Endothelial cell of umbilical vein (primary cell): ENCODE measurements at regions not wholly inside any gene's neighbourhood (a gene's known extent, or its start where the extent isn't known, plus 50 kb on each side); places are given as distances from the start of the nearest gene placed in this dataset.

Experiments
- BruUV-seq: library from RNA; stranded (reverse); fragments of 400-500 nt; replicated peaks from 2 replicates; lab custom pipeline; 2021; lab: Mats Ljungman, UMichigan
- CTCF ChIA-PET: fragments of 300-600, 350-600 bp; sonication (Branson Sonifier 250); formaldehyde crosslinking; loops from one replicate; lab custom pipeline; 2021; ENCODE audit warnings: antibody characterized with exemption, inconsistent platforms; lab: Charles Lee
- POLR2A ChIA-PET: fragments of 300-600, 350-600 bp; sonication (Branson Sonifier 250); formaldehyde crosslinking; loops from one replicate; lab custom pipeline; 2021; ENCODE audit warnings: antibody characterized with exemption, inconsistent platforms; lab: Charles Lee
- DNase-seq: peaks from one replicate; pipeline ENCODE4 v3.0.0-alpha.2; 2011; ENCODE audit warnings: low read depth, low spot score
- FAIRE-seq: peaks from 2 replicates; lab custom pipeline; 2011; peaks lifted over from hg19 to GRCh38; lab: Jason Lieb, UNC
- H2AFZ ChIP-seq: 2 replicates; pipeline ENCODE4 v1.6.0; 2012; ENCODE audit warnings: low read depth, low read length, control low read depth, inconsistent platforms
- H3K27ac ChIP-seq: 2 replicates; pipeline ENCODE4 v1.5.1; 2011; ENCODE audit warnings: low read depth, mild to moderate bottlenecking, control low read depth, low read length, moderate library complexity; ENCODE audit not compliant: insufficient read depth
- H3K27me3 ChIP-seq, 2 experiments: 2 replicates each; pipeline versions ENCODE4 v1.6.0 to v1.6.1; 2011; ENCODE audit warnings: low read length in 2 of 2, mixed read lengths in 1 of 2; ENCODE audit not compliant: control insufficient read depth in 2 of 2, insufficient read depth in 2 of 2
- H3K36me3 ChIP-seq, 2 experiments: 2 replicates in 1 of 2; 3 replicates in 1 of 2; pipeline ENCODE4 v1.5.1; 2011; ENCODE audit warnings: low read length in 2 of 2, mild to moderate bottlenecking in 1 of 2, moderate library complexity in 1 of 2; ENCODE audit not compliant: control insufficient read depth in 2 of 2, insufficient read depth in 2 of 2; ENCODE audit errors: extremely low read depth in 1 of 2
- H3K4me1 ChIP-seq: 3 replicates; pipeline ENCODE4 v1.5.1; 2011; ENCODE audit warnings: mild to moderate bottlenecking, low read length; ENCODE audit not compliant: control insufficient read depth, insufficient read depth; ENCODE audit errors: extremely low read depth
- H3K4me2 ChIP-seq: 2 replicates; pipeline ENCODE4 v1.6.1; 2011; ENCODE audit warnings: low read length, control low read depth, mixed read lengths; ENCODE audit not compliant: insufficient read depth
- H3K4me3 ChIP-seq, 3 experiments: fragments of 200-600 bp in 1 of 3; sonication (generic), shearing (Covaris generic) in 1 of 3; replicated peaks in 1 of 3; 2 replicates each; pipeline ENCODE4 v1.5.1; 2011 to 2016; ENCODE audit warnings: control low read depth in 3 of 3, low read length in 3 of 3, mild to moderate bottlenecking in 2 of 3, inconsistent platforms in 1 of 3, low read depth in 1 of 3, moderate library complexity in 1 of 3; ENCODE audit not compliant: insufficient read depth in 1 of 3
- H3K79me2 ChIP-seq: 2 replicates; pipeline ENCODE4 v1.6.0; 2012; ENCODE audit warnings: low read length, inconsistent platforms; ENCODE audit not compliant: control insufficient read depth, insufficient read depth
- H3K9ac ChIP-seq: replicated peaks from 2 replicates; pipeline ENCODE3; 2011; ENCODE audit warnings: low read length, control low read depth; ENCODE audit not compliant: insufficient read depth; ENCODE audit errors: extremely low read depth
- H3K9me1 ChIP-seq: replicated peaks from 3 replicates; pipeline ENCODE4 v1.6.0; 2011; ENCODE audit warnings: mild to moderate bottlenecking, low read length; ENCODE audit not compliant: control insufficient read depth, insufficient read depth; ENCODE audit errors: extremely low read depth
- H3K9me3 ChIP-seq: replicated peaks from 2 replicates; pipeline ENCODE4 v1.5.1; 2012; ENCODE audit warnings: low read length, inconsistent platforms; ENCODE audit not compliant: control insufficient read depth, insufficient read depth
- H4K20me1 ChIP-seq: replicated peaks from 2 replicates; pipeline ENCODE3; 2011; ENCODE audit warnings: mild to moderate bottlenecking, low read length; ENCODE audit not compliant: control insufficient read depth, insufficient read depth; ENCODE audit errors: extremely low read depth
- EZH2 ChIP-seq: IDR thresholded peaks from 2 replicates; pipeline ENCODE4 v1.6.1; 2012; ENCODE audit warnings: borderline replicate concordance, low read depth, mild to moderate bottlenecking, moderate library complexity, low read length, inconsistent platforms; ENCODE audit not compliant: severe bottlenecking
- FOS ChIP-seq: IDR thresholded peaks from 2 replicates; pipeline ENCODE4 v1.6.1; 2011; ENCODE audit warnings: mild to moderate bottlenecking, low read length, moderate library complexity, borderline replicate concordance; ENCODE audit not compliant: insufficient read depth
- GATA2 ChIP-seq: IDR thresholded peaks from 2 replicates; pipeline ENCODE4 v1.7.0; 2011; ENCODE audit warnings: low read depth, mild to moderate bottlenecking, moderate library complexity, mixed read lengths, low read length; ENCODE audit not compliant: insufficient read length, insufficient read depth
- JUN ChIP-seq: IDR thresholded peaks from 2 replicates; pipeline ENCODE4 v1.6.1; 2011; ENCODE audit warnings: borderline replicate concordance, low read depth; ENCODE audit not compliant: insufficient read length, insufficient read depth
- MAX ChIP-seq: IDR thresholded peaks from 2 replicates; pipeline ENCODE4 v1.6.1; 2011; ENCODE audit not compliant: insufficient read depth, insufficient read length
- MYC ChIP-seq: IDR thresholded peaks from one replicate; pipeline ENCODE4 v1.6.1; 2011; ENCODE audit warnings: mild to moderate bottlenecking, low read depth, low read length
- POLR2A ChIP-seq: IDR thresholded peaks from 2 replicates; pipeline ENCODE4 v1.6.1; 2012; ENCODE audit warnings: low read depth, mild to moderate bottlenecking, control low read depth, low read length
- POLR2AphosphoS5 ChIP-seq: IDR thresholded peaks from 2 replicates; pipeline ENCODE4 v1.6.1; 2012; ENCODE audit warnings: low read depth, mild to moderate bottlenecking, control low read depth, low read length, moderate library complexity; ENCODE audit not compliant: insufficient read depth
- dilution Hi-C: fragments of 300-500 bp; cut with MboI; formaldehyde crosslinking; loops from one replicate; pipeline ENCODE4 v1.15.0; 2019; ENCODE audit warnings: low sequenced_read_pairs; ENCODE audit not compliant: extremely low pct_ligation_motif_present
- intact Hi-C: fragments of 100-400 bp; cut with micrococcal nuclease; formaldehyde crosslinking; loops from one replicate; pipeline ENCODE4 v1.10.0; 2022
- TF ChIP-seq, protein P1 (sequence below), 2 donors: IDR thresholded peaks; 1 replicate in 1 of 2; 2 replicates in 1 of 2; pipeline ENCODE4 v1.5.1; 2011; ENCODE audit warnings: low read length in 2 of 2, mild to moderate bottlenecking in 2 of 2, moderate library complexity in 2 of 2, control low read depth in 1 of 2, inconsistent platforms in 1 of 2, low read depth in 1 of 2; ENCODE audit not compliant: insufficient read depth in 1 of 2; ENCODE audit errors: extremely low read depth in 1 of 2

GRCh38 chrX:8288590-8288989 lies 117.5 kb upstream of the VCX2 start:
- CTCF ChIA-PET, result no interaction called here
- intact Hi-C loops (no loop called here), dilution Hi-C loops (no loop called here)
- no peak for TF ChIP-seq POLR2A
- TF ChIP-seq, protein P1, sequence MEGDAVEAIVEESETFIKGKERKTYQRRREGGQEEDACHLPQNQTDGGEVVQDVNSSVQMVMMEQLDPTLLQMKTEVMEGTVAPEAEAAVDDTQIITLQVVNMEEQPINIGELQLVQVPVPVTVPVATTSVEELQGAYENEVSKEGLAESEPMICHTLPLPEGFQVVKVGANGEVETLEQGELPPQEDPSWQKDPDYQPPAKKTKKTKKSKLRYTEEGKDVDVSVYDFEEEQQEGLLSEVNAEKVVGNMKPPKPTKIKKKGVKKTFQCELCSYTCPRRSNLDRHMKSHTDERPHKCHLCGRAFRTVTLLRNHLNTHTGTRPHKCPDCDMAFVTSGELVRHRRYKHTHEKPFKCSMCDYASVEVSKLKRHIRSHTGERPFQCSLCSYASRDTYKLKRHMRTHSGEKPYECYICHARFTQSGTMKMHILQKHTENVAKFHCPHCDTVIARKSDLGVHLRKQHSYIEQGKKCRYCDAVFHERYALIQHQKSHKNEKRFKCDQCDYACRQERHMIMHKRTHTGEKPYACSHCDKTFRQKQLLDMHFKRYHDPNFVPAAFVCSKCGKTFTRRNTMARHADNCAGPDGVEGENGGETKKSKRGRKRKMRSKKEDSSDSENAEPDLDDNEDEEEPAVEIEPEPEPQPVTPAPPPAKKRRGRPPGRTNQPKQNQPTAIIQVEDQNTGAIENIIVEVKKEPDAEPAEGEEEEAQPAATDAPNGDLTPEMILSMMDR (IDR thresholded peaks at IDR 0.05; ENCODE audit: extremely low read depth in 1 of 2, insufficient read depth in 1 of 2, low read depth in 1 of 2, low read length in 2 of 2), result no peak
- no peak for TF ChIP-seq GATA2
- TF ChIP-seq MAX, result no peak
- no peak for TF ChIP-seq MYC
- no peak for TF ChIP-seq FOS
- no peak for TF ChIP-seq JUN
- TF ChIP-seq POLR2AphosphoS5, result no peak
- TF ChIP-seq EZH2, result no peak
- Histone ChIP-seq H4K20me1 (no peaks in the 10 kb centered on the region), H3K4me3 (no peak overlapping the region), H3K9ac (no peak overlapping the region), H3K36me3 (no peaks in the 10 kb centered on the region), H3K9me3 (no peaks in the 10 kb centered on the region), H3K79me2 (no peaks in the 10 kb centered on the region), H3K27me3 (no peaks in the 10 kb centered on the region), H2AFZ (no peak overlapping the region), H3K27ac (no peak overlapping the region), H3K9me1 (no peaks in the 10 kb centered on the region), H3K4me1 (no peaks in the 10 kb centered on the region), H3K4me2 (no peak overlapping the region)
- DNase-seq (no peak), FAIRE-seq (no peak)
- no TSS peak for BruUV-seq
- POLR2A ChIA-PET, result no interaction called here
